ENCODE measurements at regions not wholly inside any gene's neighbourhood (a gene's known extent, or its start where the extent isn't known, plus 50 kb on each side); places are given as distances from the start of the nearest gene placed in this dataset.

DNA sequence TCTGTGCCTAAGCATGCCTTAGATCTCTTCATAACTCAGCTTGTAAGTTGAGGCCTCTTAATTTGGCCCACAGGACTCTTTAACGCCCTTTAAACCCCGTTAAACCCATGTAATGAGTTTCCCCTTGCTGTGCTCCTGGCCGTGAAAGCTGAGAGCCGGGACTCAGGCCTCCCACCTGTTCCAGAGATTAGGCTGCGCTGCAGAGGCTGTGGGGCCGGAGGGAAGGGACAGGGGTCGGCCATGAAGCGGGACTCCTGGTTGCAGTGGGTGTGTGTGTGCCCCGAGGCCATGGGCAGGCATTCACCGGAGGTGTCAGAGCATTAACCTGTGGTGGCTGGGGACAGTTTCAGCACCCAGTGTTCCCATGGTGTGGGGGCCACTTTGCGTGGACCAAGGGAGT is 150.8 kb upstream of the IRX3 start:
- TF ChIP-seq, protein P1, sequence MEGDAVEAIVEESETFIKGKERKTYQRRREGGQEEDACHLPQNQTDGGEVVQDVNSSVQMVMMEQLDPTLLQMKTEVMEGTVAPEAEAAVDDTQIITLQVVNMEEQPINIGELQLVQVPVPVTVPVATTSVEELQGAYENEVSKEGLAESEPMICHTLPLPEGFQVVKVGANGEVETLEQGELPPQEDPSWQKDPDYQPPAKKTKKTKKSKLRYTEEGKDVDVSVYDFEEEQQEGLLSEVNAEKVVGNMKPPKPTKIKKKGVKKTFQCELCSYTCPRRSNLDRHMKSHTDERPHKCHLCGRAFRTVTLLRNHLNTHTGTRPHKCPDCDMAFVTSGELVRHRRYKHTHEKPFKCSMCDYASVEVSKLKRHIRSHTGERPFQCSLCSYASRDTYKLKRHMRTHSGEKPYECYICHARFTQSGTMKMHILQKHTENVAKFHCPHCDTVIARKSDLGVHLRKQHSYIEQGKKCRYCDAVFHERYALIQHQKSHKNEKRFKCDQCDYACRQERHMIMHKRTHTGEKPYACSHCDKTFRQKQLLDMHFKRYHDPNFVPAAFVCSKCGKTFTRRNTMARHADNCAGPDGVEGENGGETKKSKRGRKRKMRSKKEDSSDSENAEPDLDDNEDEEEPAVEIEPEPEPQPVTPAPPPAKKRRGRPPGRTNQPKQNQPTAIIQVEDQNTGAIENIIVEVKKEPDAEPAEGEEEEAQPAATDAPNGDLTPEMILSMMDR (IDR thresholded peaks at IDR 0.05): no peak
- no peak for TF ChIP-seq POLR2A (IDR thresholded peaks at IDR 0.05)
- TF ChIP-seq EP300 (IDR thresholded peaks at IDR 0.05): no peak
